ENCODE measurements at regions not wholly inside any gene's neighbourhood (a gene's known extent, or its start where the extent isn't known, plus 50 kb on each side); places are given as distances from the start of the nearest gene placed in this dataset.

- H3K36me3 Mint-ChIP-seq (ENCODE audit: low read depth): no peaks in the 10 kb centered on the region
- H3K27ac Mint-ChIP-seq: no peak overlapping the region
- H3K4me1 Mint-ChIP-seq (ENCODE audit: low read depth): no peaks in the 10 kb centered on the region
- H3K4me3 Mint-ChIP-seq: no peak overlapping the region
- no peaks in the 10 kb centered on the region for H3K9me3 Mint-ChIP-seq
- H3K27me3 Mint-ChIP-seq: peaks cover 51% of the 10 kb centered on the region
- DNase-seq: no peak
These were observed 65.5 kb upstream of the TJP1 start for GRCh38 chr15:29887721-29888120.

GRCh38 chr15:29885183-29885582, 62.9 kb upstream of the TJP1 start:
- DNase-seq: no peak
- Mint-ChIP-seq H3K27me3 (peaks cover 61% of the 10 kb centered on the region), H3K9me3 (no peaks in the 10 kb centered on the region), H3K4me3 (no peak overlapping the region), H3K4me1 (ENCODE audit: low read depth) (no peaks in the 10 kb centered on the region), H3K27ac (no peak overlapping the region), H3K36me3 (ENCODE audit: low read depth) (no peaks in the 10 kb centered on the region)

GRCh38 chr15:29883126-29883525, 60.9 kb upstream of the TJP1 start:
- H3K27me3 Mint-ChIP-seq: peaks cover 59% of the 10 kb centered on the region
- H3K4me1 Mint-ChIP-seq (ENCODE audit: low read depth): no peaks in the 10 kb centered on the region
- H3K27ac Mint-ChIP-seq: no peak overlapping the region
- H3K36me3 Mint-ChIP-seq (ENCODE audit: low read depth): no peaks in the 10 kb centered on the region
- no peak overlapping the region for H3K4me3 Mint-ChIP-seq
- DNase-seq: no peak
- no peaks in the 10 kb centered on the region for H3K9me3 Mint-ChIP-seq

- Mint-ChIP-seq H3K4me3 (no peak overlapping the region), H3K9me3 (no peaks in the 10 kb centered on the region), H3K4me1 (ENCODE audit: low read depth) (no peaks in the 10 kb centered on the region), H3K27me3 (peaks cover 60% of the 10 kb centered on the region), H3K36me3 (ENCODE audit: low read depth) (no peaks in the 10 kb centered on the region), H3K27ac (no peak overlapping the region)
- no peak for DNase-seq
These were observed 58.6 kb upstream of the TJP1 start for GRCh38 chr15:29880886-29881285.

GRCh38 chr15:29880341-29880740, 58.1 kb upstream of the TJP1 start:
- Mint-ChIP-seq H3K9me3 (no peaks in the 10 kb centered on the region), H3K36me3 (ENCODE audit: low read depth) (no peaks in the 10 kb centered on the region), H3K27ac (no peak overlapping the region), H3K4me3 (no peak overlapping the region), H3K27me3 (peaks cover 55% of the 10 kb centered on the region), H3K4me1 (ENCODE audit: low read depth) (no peaks in the 10 kb centered on the region)
- no peak for DNase-seq

- Mint-ChIP-seq H3K27me3 (peaks cover 34% of the 10 kb centered on the region), H3K4me3 (no peak overlapping the region), H3K36me3 (ENCODE audit: low read depth) (no peaks in the 10 kb centered on the region), H3K27ac (no peak overlapping the region), H3K4me1 (ENCODE audit: low read depth) (no peaks in the 10 kb centered on the region), H3K9me3 (no peaks in the 10 kb centered on the region)
- no peak for DNase-seq
These were observed 52.7 kb upstream of the TJP1 start for GRCh38 chr15:29874977-29875376.

GRCh38 chr15:29873947-29874411, 51.7 kb upstream of the TJP1 start:
- no peak for DNase-seq
- no peak overlapping the region for H3K4me3 Mint-ChIP-seq
- no peak overlapping the region for H3K27ac Mint-ChIP-seq
- H3K4me1 Mint-ChIP-seq (ENCODE audit: low read depth): no peaks in the 10 kb centered on the region
- H3K27me3 Mint-ChIP-seq: peaks cover 37% of the 10 kb centered on the region
- H3K36me3 Mint-ChIP-seq (ENCODE audit: low read depth): no peaks in the 10 kb centered on the region
- no peaks in the 10 kb centered on the region for H3K9me3 Mint-ChIP-seq

GRCh38 chr15:29873264-29873663, 51.0 kb upstream of the TJP1 start:
- no peak for DNase-seq

GRCh38 chr15:29872716-29873115, 50.4 kb upstream of the TJP1 start:
- H3K27ac Mint-ChIP-seq: no peak overlapping the region
- no peaks in the 10 kb centered on the region for H3K36me3 Mint-ChIP-seq (ENCODE audit: low read depth)
- DNase-seq: no peak
- peaks cover 38% of the 10 kb centered on the region for H3K27me3 Mint-ChIP-seq
- H3K4me3 Mint-ChIP-seq: no peak overlapping the region
- H3K9me3 Mint-ChIP-seq: no peaks in the 10 kb centered on the region
- no peaks in the 10 kb centered on the region for H3K4me1 Mint-ChIP-seq (ENCODE audit: low read depth)

More at GRCh38 chr15:29873264-29873663, 51.0 kb upstream of the TJP1 start:
- Mint-ChIP-seq H3K27ac (no peak overlapping the region), H3K27me3 (peaks cover 34% of the 10 kb centered on the region), H3K4me1 (ENCODE audit: low read depth) (no peaks in the 10 kb centered on the region), H3K9me3 (no peaks in the 10 kb centered on the region), H3K4me3 (no peak overlapping the region), H3K36me3 (ENCODE audit: low read depth) (no peaks in the 10 kb centered on the region)

Measured in activated T-cell treated with anti-CD3 and anti-CD28 coated beads, Interleukin-2, amount 50 U/mL, for 24 hours (primary cell).